Cardiac muscle cell (in vitro differentiated cells and primary cell): ENCODE measurements at regions not wholly inside any gene's neighbourhood (a gene's known extent, or its start where the extent isn't known, plus 50 kb on each side); places are given as distances from the start of the nearest gene placed in this dataset.

Experiments used
- DNase-seq, 2 donors: peaks; one replicate each; pipeline versions ENCODE4 v3.0.0 to v3.0.0-alpha.2; 2010 to 2017; ENCODE audit warnings: low read depth in 1 of 2, low spot score in 1 of 2
- H3K27ac ChIP-seq: fragments of 200-600 bp; sonication (generic); 2 replicates; pipeline ENCODE4 v1.5.1; 2016
- H3K27me3 ChIP-seq: fragments of 200-600 bp; sonication (generic); 2 replicates; pipeline ENCODE4 v1.6.0; 2016; ENCODE audit warnings: control low read depth
- H3K36me3 ChIP-seq: fragments of 200-600 bp; sonication (generic); 2 replicates; pipeline ENCODE4 v1.5.1; 2016; ENCODE audit warnings: control low read depth
- H3K4me1 ChIP-seq: fragments of 200-600 bp; sonication (generic); 2 replicates; pipeline ENCODE4 v1.8.1; 2017; ENCODE audit warnings: low read depth, mild to moderate bottlenecking, mixed run types
- H3K4me3 ChIP-seq: fragments of 200-600 bp; sonication (generic); 2 replicates; pipeline ENCODE4 v1.5.1; 2016; ENCODE audit warnings: mild to moderate bottlenecking
- H3K9me3 ChIP-seq: fragments of 200-600 bp; sonication (generic); 2 replicates; pipeline ENCODE4 v1.5.1; 2017; ENCODE audit warnings: low read depth, mild to moderate bottlenecking, control low read depth
- TF ChIP-seq, protein P1 (sequence below): IDR thresholded peaks from 2 replicates; pipeline ENCODE4 v1.5.1; 2012; ENCODE audit warnings: low read depth, mild to moderate bottlenecking, low read length

DNA sequence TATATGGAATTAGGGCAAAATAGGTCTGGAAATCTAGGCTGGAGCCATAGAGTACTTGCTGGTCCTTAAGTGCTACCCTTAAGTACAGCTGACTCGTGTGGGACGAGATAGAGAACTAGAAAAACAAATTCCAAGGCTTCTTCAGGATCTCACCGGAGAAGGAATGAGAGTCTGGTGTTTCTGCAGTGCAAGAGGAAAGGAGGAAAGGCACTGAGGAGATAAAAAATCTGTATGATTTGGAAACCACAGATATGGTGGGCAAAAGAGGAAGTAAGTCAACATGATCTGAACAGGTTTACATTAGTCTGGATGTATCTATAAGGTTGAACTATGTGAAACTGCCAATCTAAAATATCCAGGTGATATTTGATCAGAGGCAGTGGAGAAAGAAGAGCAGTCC is 134.4 kb upstream of the SOX5 start:
- TF ChIP-seq, protein P1, sequence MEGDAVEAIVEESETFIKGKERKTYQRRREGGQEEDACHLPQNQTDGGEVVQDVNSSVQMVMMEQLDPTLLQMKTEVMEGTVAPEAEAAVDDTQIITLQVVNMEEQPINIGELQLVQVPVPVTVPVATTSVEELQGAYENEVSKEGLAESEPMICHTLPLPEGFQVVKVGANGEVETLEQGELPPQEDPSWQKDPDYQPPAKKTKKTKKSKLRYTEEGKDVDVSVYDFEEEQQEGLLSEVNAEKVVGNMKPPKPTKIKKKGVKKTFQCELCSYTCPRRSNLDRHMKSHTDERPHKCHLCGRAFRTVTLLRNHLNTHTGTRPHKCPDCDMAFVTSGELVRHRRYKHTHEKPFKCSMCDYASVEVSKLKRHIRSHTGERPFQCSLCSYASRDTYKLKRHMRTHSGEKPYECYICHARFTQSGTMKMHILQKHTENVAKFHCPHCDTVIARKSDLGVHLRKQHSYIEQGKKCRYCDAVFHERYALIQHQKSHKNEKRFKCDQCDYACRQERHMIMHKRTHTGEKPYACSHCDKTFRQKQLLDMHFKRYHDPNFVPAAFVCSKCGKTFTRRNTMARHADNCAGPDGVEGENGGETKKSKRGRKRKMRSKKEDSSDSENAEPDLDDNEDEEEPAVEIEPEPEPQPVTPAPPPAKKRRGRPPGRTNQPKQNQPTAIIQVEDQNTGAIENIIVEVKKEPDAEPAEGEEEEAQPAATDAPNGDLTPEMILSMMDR = no peak
- no peak overlapping the region for H3K4me3 ChIP-seq
- H3K36me3 ChIP-seq = no peaks in the 10 kb centered on the region
- no peaks in the 10 kb centered on the region for H3K4me1 ChIP-seq
- no peaks in the 10 kb centered on the region for H3K27me3 ChIP-seq
- H3K27ac ChIP-seq = no peak overlapping the region
- H3K9me3 ChIP-seq = no peaks in the 10 kb centered on the region
- no peak for DNase-seq

- Histone ChIP-seq H3K27ac (no peak overlapping the region), H3K36me3 (no peaks in the 10 kb centered on the region), H3K27me3 (no peaks in the 10 kb centered on the region), H3K4me3 (no peak overlapping the region), H3K9me3 (no peaks in the 10 kb centered on the region), H3K4me1 (no peaks in the 10 kb centered on the region)
- TF ChIP-seq, protein P1 = no peak
- DNase-seq = no peak
Measured at GRCh38 chr12:24081606-24082005, 132.1 kb upstream of the SOX5 start.

DNA sequence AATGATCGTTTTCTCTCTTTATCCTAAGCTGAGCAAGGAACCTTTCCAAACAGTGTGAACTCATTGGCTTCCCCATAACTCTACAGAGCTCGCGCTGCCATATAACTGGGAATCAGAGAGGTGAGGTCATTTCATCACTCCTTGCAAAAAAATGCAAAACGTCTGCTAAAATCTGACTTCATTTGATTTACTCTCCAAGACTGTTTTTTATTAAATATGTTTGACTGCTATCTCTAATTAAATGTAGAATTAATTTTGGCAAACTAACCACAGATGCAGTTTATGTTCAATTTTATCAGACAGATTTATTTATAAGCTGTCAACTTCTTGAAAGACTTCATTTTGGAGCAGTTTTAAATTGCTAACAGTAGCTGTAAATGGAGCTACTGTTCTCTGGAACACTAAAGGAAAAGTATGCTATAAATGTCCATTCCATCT is 131.6 kb upstream of the SOX5 start:
- H3K36me3 ChIP-seq = no peaks in the 10 kb centered on the region
- H3K27me3 ChIP-seq = no peaks in the 10 kb centered on the region
- no peak for DNase-seq
- no peak overlapping the region for H3K4me3 ChIP-seq
- no peaks in the 10 kb centered on the region for H3K9me3 ChIP-seq
- no peak overlapping the region for H3K27ac ChIP-seq
- TF ChIP-seq, protein P1 = no peak
- H3K4me1 ChIP-seq = no peaks in the 10 kb centered on the region

DNA sequence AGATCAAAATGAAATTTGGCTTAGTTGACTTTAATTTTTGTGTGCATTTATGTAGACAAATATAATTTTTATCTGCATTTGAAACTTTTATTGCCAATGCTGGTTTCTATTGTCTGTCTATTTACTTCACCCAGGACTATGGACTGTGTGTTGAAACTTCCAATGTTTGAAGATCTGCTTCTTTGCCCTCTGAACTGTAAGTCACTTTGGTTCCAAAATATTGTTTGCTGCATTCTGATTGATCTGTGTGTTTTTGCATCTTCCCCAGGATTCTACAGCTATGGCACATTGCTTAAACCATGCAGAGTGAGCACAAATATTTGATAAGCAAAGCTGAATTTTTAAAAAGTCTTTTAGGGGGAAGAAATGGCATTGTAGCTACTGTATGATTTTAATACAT is 131.0 kb upstream of the SOX5 start:
- no peaks in the 10 kb centered on the region for H3K27me3 ChIP-seq
- H3K36me3 ChIP-seq = no peaks in the 10 kb centered on the region
- no peak for DNase-seq
- TF ChIP-seq, protein P1 = no peak
- H3K4me1 ChIP-seq = no peaks in the 10 kb centered on the region
- no peak overlapping the region for H3K27ac ChIP-seq
- H3K4me3 ChIP-seq = no peak overlapping the region
- no peaks in the 10 kb centered on the region for H3K9me3 ChIP-seq

DNA sequence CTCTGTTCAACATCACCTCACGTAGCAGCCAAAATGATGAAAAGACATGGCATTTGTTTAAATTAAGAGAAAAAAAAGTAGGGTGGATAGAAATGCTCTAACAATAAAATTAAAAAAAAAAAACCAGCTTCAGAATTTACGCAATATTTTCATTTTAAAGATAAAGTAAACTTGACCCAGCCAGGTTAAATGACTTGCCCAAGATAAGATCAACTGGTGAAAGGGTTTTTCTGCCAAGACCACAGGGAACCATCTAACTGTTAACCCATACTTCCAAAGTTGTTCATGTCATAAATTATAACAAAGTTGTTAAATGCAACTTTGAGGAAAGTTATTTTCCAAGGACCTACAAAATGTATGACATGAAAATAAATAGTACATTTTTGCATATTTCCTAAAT is 129.6 kb upstream of the SOX5 start:
- Histone ChIP-seq H3K36me3 (no peaks in the 10 kb centered on the region), H3K9me3 (no peaks in the 10 kb centered on the region), H3K4me3 (no peak overlapping the region), H3K4me1 (no peaks in the 10 kb centered on the region), H3K27me3 (no peaks in the 10 kb centered on the region), H3K27ac (no peak overlapping the region)
- TF ChIP-seq, protein P1 = no peak
- DNase-seq = no peak

- DNase-seq = peak in 1 of 2 donors; percentile 8
- H3K9me3 ChIP-seq = no peaks in the 10 kb centered on the region
- no peaks in the 10 kb centered on the region for H3K36me3 ChIP-seq
- TF ChIP-seq, protein P1 = no peak
- no peaks in the 10 kb centered on the region for H3K27me3 ChIP-seq
- no peaks in the 10 kb centered on the region for H3K4me1 ChIP-seq
- H3K27ac ChIP-seq = no peak overlapping the region
- no peak overlapping the region for H3K4me3 ChIP-seq
Measured at GRCh38 chr12:24078318-24078765, 128.9 kb upstream of the SOX5 start.
